ENCODE measurements at regions not wholly inside any gene's neighbourhood (a gene's known extent, or its start where the extent isn't known, plus 50 kb on each side); places are given as distances from the start of the nearest gene placed in this dataset.
"Not testable (repeated sequence)": the region's sequence is repeated elsewhere in the genome, so short reads cannot be mapped to it uniquely, and the experiment has no call there.

- H3K4me1 ChIP-seq = no peaks in the 10 kb centered on the region
- no peak overlapping the region for H3K27ac ChIP-seq
- H3K36me3 ChIP-seq = no peaks in the 10 kb centered on the region
- no peaks in the 10 kb centered on the region for H3K27me3 ChIP-seq
- no peak overlapping the region for H3K4me3 ChIP-seq
- TF ChIP-seq CTCF (IDR thresholded peaks at IDR 0.05) = no peak
- DNase-seq (ENCODE audit: low spot score) = no peak
- no peaks in the 10 kb centered on the region for H3K9me3 ChIP-seq
Measured at GRCh38 chr17:70375813-70376770, 206.8 kb downstream of the KCNJ2 start.

GRCh38 chr17:70377654-70378053, 208.3 kb downstream of the KCNJ2 start:
- no peak for TF ChIP-seq CTCF (IDR thresholded peaks at IDR 0.05)
- no peak for DNase-seq (ENCODE audit: low spot score)
- Histone ChIP-seq H3K4me3 (no peak overlapping the region), H3K9me3 (no peaks in the 10 kb centered on the region), H3K36me3 (no peaks in the 10 kb centered on the region), H3K27me3 (no peaks in the 10 kb centered on the region), H3K27ac (no peak overlapping the region), H3K4me1 (no peaks in the 10 kb centered on the region)

DNA sequence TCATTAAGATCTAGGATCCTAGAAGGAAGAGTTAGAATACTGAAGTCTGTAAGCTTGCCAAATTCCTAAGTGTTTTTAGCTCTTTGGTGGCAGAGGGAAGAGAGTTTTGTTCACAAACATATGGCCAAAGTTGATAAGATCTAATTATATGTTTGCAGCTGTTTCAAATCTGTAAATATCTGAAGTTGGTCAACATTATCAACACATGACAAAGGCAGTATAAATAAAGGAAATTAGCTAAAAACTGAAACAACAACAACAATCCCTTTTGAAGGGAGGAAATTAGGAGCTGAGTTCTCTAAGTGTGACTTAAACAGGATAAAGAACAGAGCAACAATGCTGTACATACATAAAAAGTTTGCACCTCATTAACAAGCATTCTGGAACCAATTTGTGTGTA, 208.7 kb downstream of the KCNJ2 start:
- Histone ChIP-seq H3K4me1 (no peaks in the 10 kb centered on the region), H3K27me3 (no peaks in the 10 kb centered on the region), H3K27ac (no peak overlapping the region), H3K9me3 (no peaks in the 10 kb centered on the region), H3K36me3 (no peaks in the 10 kb centered on the region), H3K4me3 (no peak overlapping the region)
- DNase-seq (ENCODE audit: low spot score) = no peak
- no peak for TF ChIP-seq CTCF (IDR thresholded peaks at IDR 0.05)

DNA sequence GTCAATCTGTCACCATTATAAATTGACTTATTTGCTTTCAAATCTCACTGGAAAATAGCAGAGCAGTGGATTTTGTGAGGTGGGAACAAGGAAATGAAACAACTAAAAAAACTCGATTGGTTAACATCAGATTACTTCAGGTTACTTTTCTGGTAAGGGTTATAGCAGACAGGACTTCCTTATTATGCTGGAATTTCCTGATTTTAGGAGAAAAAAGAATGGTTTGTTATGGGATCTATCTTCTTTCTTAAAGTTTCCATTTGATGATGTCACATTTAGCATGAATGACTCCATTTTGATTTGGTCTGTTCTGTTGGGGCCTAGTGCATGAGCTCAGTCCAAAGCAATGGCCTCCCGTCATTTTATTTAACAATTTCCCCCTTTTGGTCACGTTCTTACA, 210.6 kb downstream of the KCNJ2 start:
- DNase-seq (ENCODE audit: low spot score) = no peak
- H3K36me3 ChIP-seq = no peaks in the 10 kb centered on the region
- H3K4me1 ChIP-seq = no peaks in the 10 kb centered on the region
- no peak overlapping the region for H3K4me3 ChIP-seq
- H3K9me3 ChIP-seq = no peaks in the 10 kb centered on the region
- TF ChIP-seq CTCF (IDR thresholded peaks at IDR 0.05) = no peak
- no peak overlapping the region for H3K27ac ChIP-seq
- no peaks in the 10 kb centered on the region for H3K27me3 ChIP-seq

- not testable (repeated sequence) for H3K27ac ChIP-seq; DNase-seq (ENCODE audit: low spot score); H3K9me3 ChIP-seq; H3K4me3 ChIP-seq; H3K36me3 ChIP-seq; H3K4me1 ChIP-seq; H3K27me3 ChIP-seq
Measured at GRCh38 chr17:70381916-70382315, 212.6 kb downstream of the KCNJ2 start.

DNA sequence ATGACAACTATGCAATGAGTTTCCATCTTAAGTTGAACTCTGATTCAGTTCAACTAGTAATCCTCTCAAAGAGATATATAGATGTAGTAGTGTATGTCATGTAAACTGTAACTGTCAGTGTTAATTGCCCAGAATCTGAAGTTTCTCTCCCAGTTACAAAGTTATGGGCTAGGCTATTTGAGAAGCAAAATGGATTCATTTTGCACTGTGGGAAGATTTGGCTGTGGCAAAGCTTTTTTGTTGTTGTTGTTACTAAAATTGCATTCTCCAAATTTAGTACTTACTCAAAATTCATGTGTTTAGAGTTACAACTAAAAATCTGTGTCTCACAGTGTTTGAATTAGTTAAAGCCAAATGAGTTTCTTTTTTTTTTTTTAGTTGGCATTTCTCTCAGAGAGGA, 219.0 kb downstream of the KCNJ2 start:
- Histone ChIP-seq H3K4me3 (no peak overlapping the region), H3K9me3 (no peaks in the 10 kb centered on the region), H3K36me3 (no peaks in the 10 kb centered on the region), H3K27ac (no peak overlapping the region), H3K27me3 (no peaks in the 10 kb centered on the region), H3K4me1 (no peaks in the 10 kb centered on the region)
- no peak for TF ChIP-seq CTCF (IDR thresholded peaks at IDR 0.05)
- DNase-seq (ENCODE audit: low spot score) = no peak

- not testable (repeated sequence) for H3K27me3 ChIP-seq; H3K27ac ChIP-seq; DNase-seq (ENCODE audit: low spot score); H3K9me3 ChIP-seq; H3K4me1 ChIP-seq; H3K36me3 ChIP-seq; H3K4me3 ChIP-seq
Measured at GRCh38 chr17:70389232-70389757, 220.0 kb downstream of the KCNJ2 start.
